ENCODE measurements at regions not wholly inside any gene's neighbourhood (a gene's known extent, or its start where the extent isn't known, plus 50 kb on each side); places are given as distances from the start of the nearest gene placed in this dataset.

DNA sequence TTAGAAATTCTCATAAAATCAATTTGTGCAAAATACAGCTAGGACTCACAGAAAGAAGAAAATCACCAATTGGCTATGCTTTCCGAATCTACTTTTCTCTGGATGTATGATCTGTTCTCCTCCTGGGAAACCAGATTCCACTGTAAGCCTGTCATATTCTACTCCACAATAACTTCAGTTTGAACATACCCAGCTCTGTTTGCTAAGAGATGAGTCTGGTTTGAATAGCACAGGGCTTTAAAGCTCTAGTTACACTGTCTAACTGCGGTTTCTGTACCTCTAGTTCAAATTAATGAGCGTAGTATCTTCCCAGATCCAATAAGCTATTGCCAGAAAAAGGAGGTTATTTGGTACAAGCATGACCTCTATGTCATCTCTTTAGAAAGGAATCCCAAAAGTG is 270.1 kb downstream of the DAD1 start (continued):
- TF ChIP-seq, protein P1, sequence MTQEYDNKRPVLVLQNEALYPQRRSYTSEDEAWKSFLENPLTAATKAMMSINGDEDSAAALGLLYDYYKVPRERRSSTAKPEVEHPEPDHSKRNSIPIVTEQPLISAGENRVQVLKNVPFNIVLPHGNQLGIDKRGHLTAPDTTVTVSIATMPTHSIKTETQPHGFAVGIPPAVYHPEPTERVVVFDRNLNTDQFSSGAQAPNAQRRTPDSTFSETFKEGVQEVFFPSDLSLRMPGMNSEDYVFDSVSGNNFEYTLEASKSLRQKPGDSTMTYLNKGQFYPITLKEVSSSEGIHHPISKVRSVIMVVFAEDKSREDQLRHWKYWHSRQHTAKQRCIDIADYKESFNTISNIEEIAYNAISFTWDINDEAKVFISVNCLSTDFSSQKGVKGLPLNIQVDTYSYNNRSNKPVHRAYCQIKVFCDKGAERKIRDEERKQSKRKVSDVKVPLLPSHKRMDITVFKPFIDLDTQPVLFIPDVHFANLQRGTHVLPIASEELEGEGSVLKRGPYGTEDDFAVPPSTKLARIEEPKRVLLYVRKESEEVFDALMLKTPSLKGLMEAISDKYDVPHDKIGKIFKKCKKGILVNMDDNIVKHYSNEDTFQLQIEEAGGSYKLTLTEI (CRISPR knock-in tag; conservative IDR thresholded peaks at IDR 0.05), result no peak

DNA sequence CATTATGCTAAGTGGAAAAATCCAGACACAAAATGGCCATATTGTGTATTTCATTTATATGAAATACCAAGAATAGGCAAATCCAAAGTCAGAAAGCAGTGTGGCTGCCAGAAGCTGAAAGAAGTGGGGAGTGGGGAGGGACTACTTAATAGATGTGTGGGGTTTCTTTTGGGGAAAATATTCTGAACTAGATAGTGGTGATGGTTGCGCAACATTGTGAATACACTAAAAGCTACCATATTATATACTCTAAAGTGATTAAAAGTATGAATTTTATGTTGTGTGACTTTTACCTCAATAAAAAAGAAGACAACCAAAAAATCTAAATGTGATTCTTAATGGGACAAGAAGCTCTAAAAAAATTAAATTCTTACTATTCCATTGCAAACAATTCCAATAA is 272.6 kb downstream of the DAD1 start:
- Histone ChIP-seq H3K9ac (ENCODE audit: insufficient read depth, low read depth, low read length) (no peak overlapping the region), H3K4me2 (ENCODE audit: low read depth, low read length) (no peak overlapping the region), H4K20me1 (ENCODE audit: insufficient read depth, low read length) (no peaks in the 10 kb centered on the region), H3K27me3 (ENCODE audit: control insufficient read depth in 1 of 2, insufficient read depth in 2 of 2, low read length in 2 of 2) (0 out of 5 replicates have a peak, but pooled peaks cover 0 to 5% of the 10 kb centered on the region in 2 experiments), H2AFZ (ENCODE audit: low read length) (no peak overlapping the region), H3K4me3 (replicated peaks in 1 of 3; ENCODE audit: insufficient read depth in 1 of 3, low read depth in 2 of 3, low read length in 3 of 3) (no peak overlapping the region), H3K27ac (ENCODE audit: extremely low read length, insufficient read depth, low read length) (no peak overlapping the region), H3K36me3 (replicated peaks in 1 of 2; ENCODE audit: control insufficient read depth in 1 of 2, insufficient read depth in 2 of 2, low read length in 2 of 2) (no peaks in the 10 kb centered on the region), H3K79me2 (ENCODE audit: insufficient read depth, low read length) (no peaks in the 10 kb centered on the region), H3K4me1 (ENCODE audit: insufficient read depth, low read length) (no peaks in the 10 kb centered on the region), H3K9me3 (ENCODE audit: low read length) (no peaks in the 10 kb centered on the region)
- WGBS (ENCODE audit: low lambda C conversion rate), result 34% methylated on average over 1 of the region's 1 CpG
- CTCF ChIA-PET (ENCODE audit: low intra/inter-chr PET ratio, low total read pairs), result interaction anchor here (1.5 to 4.5 kb wide), 2 partner anchors 58 to 71 kb away, joined by 4 to 67 read pairs; no protein-coding TSS in a partner anchor
- DNase-seq (ENCODE audit: low spot score) (no peak), FAIRE-seq (no peak), ATAC-seq (no peak)
- BruUV-seq (replicated peaks), result no TSS peak
- in situ Hi-C loops (cut with HindIII; ENCODE audit: extremely low pct_ligation_motif_present, low pct_unique_long_range_greater_than_20kb), result loop anchor here (5.0 kb wide), 1 partner anchor 61 kb away; no protein-coding TSS in a partner anchor
- intact Hi-C loops (cut with micrococcal nuclease; ENCODE audit: unreplicated experiment), result loop anchor here (10.0 kb wide), 1 partner anchor 152 kb away; no protein-coding TSS in a partner anchor
- POLR2A ChIA-PET, result no interaction called here
- TF ChIP-seq CEBPB (IDR thresholded peaks at IDR 0.05; ENCODE audit: borderline replicate concordance, low read depth, low read length) (peak; percentile 90), ZNF251 (CRISPR knock-in tag; IDR thresholded peaks at IDR 0.05) (no peak)

DNA sequence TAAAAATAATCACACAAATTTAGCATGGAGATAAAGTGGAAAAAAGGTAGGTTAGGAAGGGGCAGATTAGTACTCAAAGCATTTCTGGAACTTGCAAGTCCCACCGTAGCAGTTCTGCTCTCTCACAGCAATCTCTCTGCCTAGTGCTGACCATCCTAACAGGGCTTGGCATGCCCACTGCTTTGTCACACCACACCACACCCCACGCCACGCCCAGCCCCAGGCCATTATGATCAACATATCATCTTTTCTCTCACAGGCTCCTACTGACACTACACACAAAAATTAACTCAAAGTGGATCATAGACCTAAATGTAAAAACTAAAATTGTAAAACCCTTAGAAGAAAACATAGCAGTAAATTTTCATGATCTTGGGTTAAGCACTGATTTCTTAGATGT is 273.7 kb downstream of the DAD1 start:
- intact Hi-C loops (cut with micrococcal nuclease; ENCODE audit: unreplicated experiment) (loop anchor here (2.0 to 10.0 kb wide), 3 partner anchors 17 to 157 kb away; no protein-coding TSS in a partner anchor), in situ Hi-C loops (cut with HindIII; ENCODE audit: extremely low pct_ligation_motif_present, low pct_unique_long_range_greater_than_20kb) (loop anchor here (5.0 kb wide), 1 partner anchor 62 kb away; no protein-coding TSS in a partner anchor)
- Histone ChIP-seq H3K27me3 (ENCODE audit: control insufficient read depth in 1 of 2, insufficient read depth in 2 of 2, low read length in 2 of 2) (0 out of 5 replicates have a peak, but pooled peaks cover 0 to 3% of the 10 kb centered on the region in 2 experiments), H3K27ac (ENCODE audit: extremely low read length, insufficient read depth, low read length) (no peak overlapping the region), H3K4me1 (ENCODE audit: insufficient read depth, low read length) (no peaks in the 10 kb centered on the region), H3K4me2 (ENCODE audit: low read depth, low read length) (no peak overlapping the region), H3K36me3 (replicated peaks in 1 of 2; ENCODE audit: control insufficient read depth in 1 of 2, insufficient read depth in 2 of 2, low read length in 2 of 2) (no peaks in the 10 kb centered on the region), H4K20me1 (ENCODE audit: insufficient read depth, low read length) (no peaks in the 10 kb centered on the region), H2AFZ (ENCODE audit: low read length) (no peak overlapping the region), H3K4me3 (replicated peaks in 1 of 3; ENCODE audit: insufficient read depth in 1 of 3, low read depth in 2 of 3, low read length in 3 of 3) (no peak overlapping the region), H3K9ac (ENCODE audit: insufficient read depth, low read depth, low read length) (no peak overlapping the region), H3K9me3 (ENCODE audit: low read length) (no peaks in the 10 kb centered on the region), H3K79me2 (ENCODE audit: insufficient read depth, low read length) (no peaks in the 10 kb centered on the region)
- FAIRE-seq (no peak), DNase-seq (ENCODE audit: low spot score) (no peak), ATAC-seq (no peak)
- ChIA-PET CTCF (ENCODE audit: low intra/inter-chr PET ratio, low total read pairs) (interaction anchor here (4.5 kb wide), 1 partner anchor 60 kb away, joined by 67 read pairs; no protein-coding TSS in a partner anchor), POLR2A (no interaction called here)
- 2% methylated on average over 3 of the region's 3 CpGs for WGBS (ENCODE audit: low lambda C conversion rate)
- TF ChIP-seq SETDB1 (CRISPR knock-in tag; IDR thresholded peaks at IDR 0.05; ENCODE audit: borderline replicate concordance), result no peak
- TF ChIP-seq ZNF772 (CRISPR knock-in tag; IDR thresholded peaks at IDR 0.05), result no peak
- no peak for TF ChIP-seq KLF13 (CRISPR knock-in tag; IDR thresholded peaks at IDR 0.05)
- no peak for TF ChIP-seq THYN1 (CRISPR knock-in tag; IDR thresholded peaks at IDR 0.05; ENCODE audit: borderline replicate concordance, low read depth)
- TF ChIP-seq PITX1 (CRISPR knock-in tag; IDR thresholded peaks at IDR 0.05), result no peak
- TF ChIP-seq MIER2 (CRISPR knock-in tag; IDR thresholded peaks at IDR 0.05), result no peak
- TF ChIP-seq YY1 (IDR thresholded peaks at IDR 0.05; ENCODE audit: insufficient read depth, insufficient replicate concordance, low read depth, low read length), result no peak
- no peak for TF ChIP-seq SIX4 (CRISPR knock-in tag; IDR thresholded peaks at IDR 0.05)
- TF ChIP-seq TOE1 (CRISPR knock-in tag; IDR thresholded peaks at IDR 0.05), result no peak
- TF ChIP-seq ZEB1 (IDR thresholded peaks at IDR 0.05; ENCODE audit: insufficient replicate concordance, low read depth), result no peak
- no peak for TF ChIP-seq HES4 (CRISPR knock-in tag; IDR thresholded peaks at IDR 0.05; ENCODE audit: borderline replicate concordance)
- no peak for TF ChIP-seq SOX13 (IDR thresholded peaks at IDR 0.05)
- no peak for TF ChIP-seq SOX13 (CRISPR knock-in tag; conservative IDR thresholded peaks at IDR 0.05 in 1 of 2, IDR thresholded peaks at IDR 0.05 in 1 of 2)
- no peak for TF ChIP-seq ZFP82 (CRISPR knock-in tag; IDR thresholded peaks at IDR 0.05; ENCODE audit: borderline replicate concordance)
- BruUV-seq (replicated peaks), result no TSS peak

All from HepG2 (cell line).